BJ (cell line): ENCODE measurements at regions not wholly inside any gene's neighbourhood (a gene's known extent, or its start where the extent isn't known, plus 50 kb on each side); places are given as distances from the start of the nearest gene placed in this dataset.

Experiments used
- CTCF ChIA-PET: fragments of 350-600 bp; formaldehyde crosslinking; extraction: SDS; loops from one replicate; lab custom pipeline; 2021; ENCODE audit warnings: antibody characterized with exemption, inconsistent platforms; lab: Yijun Ruan, JAX
- POLR2A ChIA-PET: fragments of 300-600 bp; sonication (Branson Sonifier 250); formaldehyde crosslinking; extraction: SDS; loops from one replicate; lab custom pipeline; 2021; ENCODE audit warnings: antibody characterized with exemption; lab: Charles Lee
- DNase-seq: peaks from one replicate; pipeline ENCODE4 v3.0.0-alpha.2; 2011; ENCODE audit warnings: low read depth
- H3K27me3 ChIP-seq: 2 replicates; pipeline ENCODE4 v1.6.0; 2011; ENCODE audit warnings: low read length; ENCODE audit not compliant: control insufficient read depth, insufficient read depth
- H3K36me3 ChIP-seq: 2 replicates; pipeline ENCODE4 v1.5.1; 2011; ENCODE audit warnings: low read length; ENCODE audit not compliant: control insufficient read depth, insufficient read depth
- H3K4me3 ChIP-seq: 2 replicates; pipeline ENCODE4 v1.5.1; 2011; ENCODE audit warnings: low read depth, mild to moderate bottlenecking, control low read depth, low read length
- CTCF ChIP-seq: IDR thresholded peaks from 2 replicates; pipeline ENCODE4 v1.5.1; 2011; ENCODE audit warnings: low read depth, mild to moderate bottlenecking, control low read depth, inconsistent platforms, low read length, moderate library complexity; ENCODE audit not compliant: insufficient read depth

GRCh38 chr20:40768105-40768504 is 79.1 kb upstream of the MAFB start:
- CTCF ChIA-PET, result interaction anchor here (0.8 kb wide), 1 partner anchor 27 kb away, joined by 4 read pairs; no protein-coding TSS in a partner anchor
- Histone ChIP-seq H3K36me3 (no peaks in the 10 kb centered on the region), H3K4me3 (no peak overlapping the region), H3K27me3 (no peaks in the 10 kb centered on the region; the same call in 1 of the 2 replicates)
- no peak for DNase-seq
- TF ChIP-seq CTCF, result no peak
- POLR2A ChIA-PET, result no interaction called here

- Histone ChIP-seq H3K4me3 (no peak overlapping the region), H3K36me3 (no peaks in the 10 kb centered on the region), H3K27me3 (no peaks in the 10 kb centered on the region)
- CTCF ChIA-PET, result interaction anchor here (0.6 to 1.0 kb wide), 2 partner anchors 21 to 100 kb away, joined by 3 to 4 read pairs; no protein-coding TSS in a partner anchor
- DNase-seq, result no peak
- no peak for TF ChIP-seq CTCF
- POLR2A ChIA-PET, result no interaction called here
Observed at GRCh38 chr20:40769677-40770285, 80.7 kb upstream of the MAFB start.

GRCh38 chr20:40770564-40771307 is 81.7 kb upstream of the MAFB start:
- ChIA-PET POLR2A (no interaction called here), CTCF (no interaction called here)
- H3K27me3 ChIP-seq, result no peaks in the 10 kb centered on the region
- TF ChIP-seq CTCF, result no peak
- no peak for DNase-seq
- H3K36me3 ChIP-seq, result no peaks in the 10 kb centered on the region
- H3K4me3 ChIP-seq, result no peak overlapping the region

- ChIA-PET POLR2A (no interaction called here), CTCF (no interaction called here)
- H3K27me3 ChIP-seq, result no peaks in the 10 kb centered on the region
- TF ChIP-seq CTCF, result no peak
- no peak for DNase-seq
- H3K4me3 ChIP-seq, result no peak overlapping the region
- no peaks in the 10 kb centered on the region for H3K36me3 ChIP-seq
Observed at GRCh38 chr20:40771308-40771610, 82.2 kb upstream of the MAFB start.

GRCh38 chr20:40771848-40772511 is 82.9 kb upstream of the MAFB start:
- no peak for TF ChIP-seq CTCF
- Histone ChIP-seq H3K4me3 (no peak overlapping the region), H3K36me3 (no peaks in the 10 kb centered on the region), H3K27me3 (no peaks in the 10 kb centered on the region)
- no peak for DNase-seq
- POLR2A ChIA-PET, result no interaction called here
- CTCF ChIA-PET, result no interaction called here
